ENCODE measurements at regions not wholly inside any gene's neighbourhood (a gene's known extent, or its start where the extent isn't known, plus 50 kb on each side); places are given as distances from the start of the nearest gene placed in this dataset.

DNA sequence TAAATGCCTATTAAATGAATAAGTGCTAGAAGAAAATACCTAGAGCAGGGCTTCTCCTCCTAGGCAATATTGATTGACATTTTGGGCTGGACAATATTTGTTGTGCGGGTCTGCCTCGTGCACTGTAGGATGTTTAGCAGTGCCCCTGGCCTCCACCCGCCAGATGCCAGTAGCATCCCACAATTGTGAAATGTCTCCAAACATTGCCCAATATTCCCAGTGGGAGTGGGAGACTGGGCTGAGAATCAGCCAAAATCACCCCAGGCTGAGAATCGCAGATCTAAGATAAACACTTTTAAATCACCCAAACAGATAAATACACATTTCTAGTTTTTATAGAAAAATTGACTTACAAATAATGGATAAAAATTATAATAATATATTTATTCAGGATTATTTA is 916.2 kb upstream of the LCORL start:
- no peak for DNase-seq

- DNase-seq = no peak
Observed at GRCh38 chr4:18937080-18937479, 915.5 kb upstream of the LCORL start.

GRCh38 chr4:18935659-18936345 is 914.2 kb upstream of the LCORL start:
- DNase-seq = no peak

DNA sequence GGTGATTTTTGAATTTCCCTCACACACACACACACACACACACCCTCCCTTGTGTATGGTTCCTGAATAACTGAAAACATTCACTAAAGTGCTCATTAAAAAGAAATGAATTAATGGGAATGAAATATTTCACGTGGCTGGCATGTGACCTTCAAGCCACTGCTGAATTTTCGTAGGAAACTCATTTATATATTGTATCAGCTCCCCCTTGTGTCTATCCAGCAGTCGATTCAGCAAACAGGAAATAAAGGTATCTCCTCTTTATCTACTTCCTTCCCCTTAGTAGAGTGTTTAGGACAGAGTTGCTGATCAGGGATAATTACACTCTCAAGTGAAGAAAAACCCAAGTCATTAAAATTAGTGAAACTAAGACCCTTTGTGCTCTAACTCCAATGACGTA is 912.6 kb upstream of the LCORL start:
- no peak for DNase-seq

GRCh38 chr4:18932730-18933339 is 911.3 kb upstream of the LCORL start:
- DNase-seq = no peak

DNA sequence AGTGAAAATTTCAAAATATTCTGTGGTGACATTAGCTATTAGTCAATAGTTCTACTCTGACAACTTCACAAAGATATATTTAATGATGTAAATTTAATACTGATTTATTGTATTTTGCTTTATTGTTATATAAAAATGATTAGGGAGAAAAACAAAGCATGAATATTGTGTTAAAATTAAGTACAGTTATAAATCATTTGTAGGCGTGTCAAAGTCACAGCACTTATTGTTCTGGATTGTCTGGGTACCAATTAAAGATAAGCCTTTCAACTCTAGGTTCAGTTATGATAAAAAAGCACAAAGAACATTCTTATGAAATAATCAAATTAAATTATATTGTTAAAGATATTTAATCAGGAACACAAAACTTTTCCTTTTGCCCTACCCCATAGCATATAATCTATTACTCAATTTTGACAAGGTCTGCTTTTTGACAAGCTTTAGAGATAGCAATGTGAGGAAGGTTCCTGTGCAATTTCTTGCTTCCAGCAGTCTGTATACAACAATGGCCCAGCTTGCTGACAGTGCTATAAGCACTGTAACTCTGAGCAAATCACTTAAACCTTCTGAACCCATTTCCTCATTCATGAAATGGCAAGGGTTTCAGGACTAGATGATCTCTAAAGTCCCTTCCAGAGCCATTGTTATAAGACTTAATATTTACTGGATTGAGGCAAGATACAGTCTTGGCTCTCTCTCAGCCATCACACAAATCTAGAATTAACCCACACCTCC is 910.3 kb upstream of the LCORL start:
- no peak for DNase-seq

DNA sequence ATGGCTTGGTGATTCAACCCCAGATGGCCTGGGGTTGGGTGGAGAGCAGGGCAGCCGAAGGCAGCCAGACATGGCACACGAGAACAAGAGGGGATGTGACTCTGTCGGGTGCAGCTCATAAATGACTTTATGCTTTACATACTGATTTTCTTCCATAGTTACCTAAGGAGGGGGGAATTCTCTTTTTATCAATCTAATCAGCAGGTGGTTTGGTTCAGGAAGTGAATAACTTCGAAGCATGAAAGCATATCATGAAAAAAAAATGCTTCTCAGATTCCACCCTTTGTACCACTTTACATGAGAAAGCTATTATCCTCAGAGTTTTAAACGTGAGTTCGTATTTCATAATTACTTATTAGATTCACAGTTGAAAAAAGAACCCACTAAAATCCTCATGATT is 908.9 kb upstream of the LCORL start:
- no peak for DNase-seq

DNA sequence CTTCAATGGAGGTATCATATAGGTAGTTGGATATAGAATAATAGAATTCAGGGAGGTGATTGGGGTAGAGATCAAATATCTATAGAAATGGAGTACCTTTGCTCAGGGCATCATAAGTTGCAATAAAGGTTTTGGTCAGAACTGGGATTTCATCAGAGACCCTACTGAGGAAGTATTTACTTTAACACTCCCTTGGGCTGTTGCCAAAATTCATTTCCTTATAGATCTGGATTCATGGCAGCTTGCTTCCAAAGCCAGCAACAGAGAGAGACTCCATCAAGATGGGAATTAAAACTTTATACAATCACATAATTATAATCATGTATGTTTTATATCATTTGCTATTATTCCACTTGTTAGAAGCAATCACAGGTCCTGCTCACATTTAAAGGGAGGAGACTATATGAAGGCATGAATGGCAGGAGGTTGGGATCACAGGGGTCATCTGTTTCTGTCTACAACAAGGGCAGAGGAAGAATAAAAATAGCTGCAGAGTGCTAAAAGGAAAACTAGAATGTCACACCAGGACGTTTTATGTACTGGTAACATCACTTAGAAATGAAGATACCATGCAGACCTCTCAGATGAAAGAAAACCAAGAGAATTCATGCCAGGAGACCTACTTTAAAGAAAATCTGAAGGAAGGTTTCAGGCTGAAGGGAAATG is 902.1 kb upstream of the LCORL start:
- DNase-seq = no peak

DNA sequence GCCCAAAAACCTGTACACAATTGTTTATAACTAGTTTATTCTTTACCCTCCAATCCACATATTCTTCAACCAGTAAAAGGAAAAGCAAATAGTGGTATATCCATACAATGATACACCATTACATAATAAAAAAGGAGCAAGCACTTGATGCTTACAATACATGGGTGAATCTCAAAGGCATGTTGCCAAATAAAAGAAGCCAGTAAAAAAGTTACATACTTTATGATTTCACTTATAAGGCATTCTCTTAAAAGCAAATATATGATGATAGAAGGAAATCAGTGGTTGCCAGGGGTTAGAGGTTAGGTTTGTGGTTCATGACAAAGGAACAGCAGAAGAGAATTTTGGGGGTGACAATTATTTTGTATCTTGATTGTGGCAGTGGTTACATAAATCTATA is 896.1 kb upstream of the LCORL start:
- DNase-seq = no peak

DNA sequence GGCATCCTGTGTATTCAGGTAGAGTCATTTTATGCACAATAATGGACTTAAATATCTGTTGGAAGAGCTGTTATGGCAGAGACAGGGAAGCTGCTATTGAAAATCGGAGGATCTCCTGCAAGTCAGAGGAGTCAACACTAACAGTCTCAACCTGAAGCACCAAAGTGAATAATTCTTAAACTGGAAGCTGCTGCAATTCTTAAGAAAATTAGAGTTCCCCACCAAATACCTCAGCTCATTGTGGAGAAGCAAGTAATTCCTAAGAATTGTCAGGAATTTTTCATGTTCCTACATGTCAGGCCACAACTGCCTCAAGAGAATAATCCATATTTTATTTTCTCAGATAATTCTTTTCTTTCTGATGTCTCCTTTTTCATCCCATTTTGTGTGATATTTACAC is 892.6 kb upstream of the LCORL start:
- DNase-seq = no peak

GRCh38 chr4:18894928-18895327 is 873.4 kb upstream of the LCORL start:
- no peak for DNase-seq

DNA sequence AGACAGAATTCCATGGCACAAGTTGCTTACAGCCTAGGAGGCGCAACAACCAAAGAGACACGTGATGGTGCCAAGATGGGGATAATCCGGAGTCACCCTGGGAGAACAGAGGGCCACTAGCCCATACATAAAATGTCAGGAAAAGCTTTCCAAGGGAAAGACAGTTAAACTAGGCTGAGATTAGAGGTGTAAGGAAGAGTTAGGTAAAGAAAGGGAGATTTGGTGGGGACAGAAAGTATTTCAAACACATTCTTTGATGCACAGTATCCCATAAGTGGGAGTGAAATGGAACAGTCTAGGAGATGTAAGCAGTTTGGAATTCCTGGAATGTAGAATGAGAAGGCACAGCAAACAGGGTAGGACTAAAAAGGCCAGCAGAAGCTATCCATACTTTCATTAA is 860.9 kb upstream of the LCORL start:
- no peak for DNase-seq

- no peak for DNase-seq
Observed at GRCh38 chr4:18881556-18881955, 860.0 kb upstream of the LCORL start.

GRCh38 chr4:18880871-18881270 is 859.3 kb upstream of the LCORL start:
- DNase-seq = no peak

- no peak for DNase-seq
Observed at GRCh38 chr4:18878561-18878960, 857.0 kb upstream of the LCORL start.

DNA sequence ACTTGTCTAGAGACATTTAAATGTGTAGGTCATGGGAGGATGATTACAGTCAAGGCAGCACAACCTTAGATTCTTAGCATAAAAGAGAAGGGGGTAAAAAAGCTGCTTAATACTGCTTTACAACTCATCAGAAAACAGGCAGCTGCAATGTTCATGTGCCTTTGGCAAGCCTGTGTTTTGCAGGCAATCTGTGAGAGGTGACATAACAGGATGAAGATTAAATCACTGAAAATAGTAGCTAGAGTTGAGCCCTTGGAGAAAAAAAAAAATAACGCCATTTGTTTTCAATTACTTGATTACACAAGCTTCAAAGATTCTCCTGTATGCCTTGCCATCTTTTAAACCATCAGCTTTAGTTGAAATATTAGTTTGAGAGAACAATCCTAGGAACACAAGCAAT is 847.6 kb upstream of the LCORL start:
- DNase-seq = no peak

GRCh38 chr4:18860836-18861530 is 839.4 kb upstream of the LCORL start:
- no peak for DNase-seq

GRCh38 chr4:18859468-18859867 is 837.9 kb upstream of the LCORL start:
- DNase-seq = no peak

GRCh38 chr4:18858229-18858922 is 836.8 kb upstream of the LCORL start:
- DNase-seq = no peak

DNA sequence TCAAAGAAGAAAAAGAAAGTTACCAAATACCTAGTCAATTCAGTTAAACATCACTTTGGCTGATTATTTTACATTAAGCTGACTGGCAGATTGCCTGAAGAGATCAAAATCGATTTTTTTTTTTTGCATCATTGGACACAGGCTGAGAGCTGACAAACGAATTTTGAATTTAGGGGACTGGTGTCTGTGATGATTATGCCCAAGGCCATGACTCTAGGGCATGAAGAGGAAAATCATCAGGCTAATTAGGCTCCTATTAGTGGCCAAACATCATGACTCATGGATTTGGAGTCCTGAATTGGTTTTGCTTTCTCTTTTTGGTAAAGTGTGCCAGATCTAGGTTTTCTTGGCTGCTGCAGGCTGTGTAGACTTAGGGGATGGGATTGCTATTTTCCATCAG is 829.3 kb upstream of the LCORL start:
- no peak for DNase-seq

DNA sequence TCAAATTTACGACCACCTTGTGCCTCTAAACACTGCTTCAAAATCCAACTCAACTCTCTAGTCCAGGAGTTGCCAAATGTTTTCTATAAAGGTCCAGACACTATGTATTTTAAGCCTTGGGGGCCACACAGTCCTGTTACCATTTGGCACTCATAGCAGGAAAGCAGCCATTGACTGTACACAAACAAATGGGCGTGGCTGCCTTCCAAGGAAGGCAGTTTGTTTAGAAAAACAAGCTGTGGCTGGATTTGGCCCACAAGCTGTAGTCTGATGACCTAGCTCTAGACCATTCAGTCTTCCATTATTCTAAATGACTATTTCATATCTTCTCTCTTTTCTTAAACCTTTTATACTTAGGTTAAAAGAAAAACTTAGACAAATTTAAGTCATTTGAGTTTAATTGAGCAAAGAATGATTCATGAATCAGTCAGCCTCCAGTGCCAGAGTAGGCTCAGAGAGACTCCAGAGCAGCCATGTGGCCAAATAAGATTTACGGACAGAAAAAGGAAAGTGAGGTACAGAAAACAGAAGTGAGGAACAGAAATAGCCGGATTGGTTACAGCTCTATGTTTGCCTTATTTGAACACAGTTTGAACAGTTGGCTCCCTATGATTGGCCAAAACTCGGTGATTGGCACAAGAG is 825.8 kb upstream of the LCORL start:
- no peak for DNase-seq

- no peak for DNase-seq
Observed at GRCh38 chr4:18846313-18846712, 824.8 kb upstream of the LCORL start.
